HCT116 (cell line): ENCODE measurements at regions not wholly inside any gene's neighbourhood (a gene's known extent, or its start where the extent isn't known, plus 50 kb on each side); places are given as distances from the start of the nearest gene placed in this dataset.

Experiments
- ATAC-seq: fragments of 200-7000 bp; cut with Tn5 transposase; 2 replicates; pipeline ENCODE4 v1.9.1; 2020; ENCODE audit warnings: mild to moderate bottlenecking, moderate library complexity
- BruUV-seq: library from RNA; stranded (reverse); fragments of 400-500 nt; replicated peaks from 2 replicates; lab custom pipeline; 2021; lab: Mats Ljungman, UMichigan
- CTCF ChIA-PET: fragments of 300-600 bp; sonication (Branson Sonifier 250); formaldehyde crosslinking; loops from one replicate; lab custom pipeline; 2021; ENCODE audit warnings: antibody characterized with exemption; lab: Charles Lee
- POLR2A ChIA-PET: fragments of 300-600, 350-600 bp; sonication (Branson Sonifier 250); formaldehyde crosslinking; loops from one replicate; lab custom pipeline; 2021; ENCODE audit warnings: antibody characterized with exemption; lab: Charles Lee
- RAD21 ChIA-PET, 2 experiments: fragments of 300-600 bp; sonication (Branson Sonifier 250); formaldehyde crosslinking; loops; one replicate each; lab custom pipeline; 2023; ENCODE audit warnings: low total read pairs in 2 of 2; ENCODE audit not compliant: uncharacterized antibody in 2 of 2, unreplicated experiment in 2 of 2, low non-redundant PET in 1 of 2; lab: Charles Lee
- DNase-seq: peaks from one replicate; pipeline ENCODE4 v3.0.0-alpha.2; 2010; ENCODE audit warnings: low read depth, low spot score
- H2AFZ ChIP-seq: fragments of 200-600 bp; shearing (Covaris generic), sonication (generic); 2 replicates; pipeline ENCODE4 v1.6.1; 2017; ENCODE audit warnings: low read depth, mixed run types, mixed read lengths, antibody characterized with exemption, low read length; ENCODE audit not compliant: poor library complexity, severe bottlenecking
- H3K27ac ChIP-seq: 2 replicates; pipeline ENCODE4 v1.5.1; 2012; ENCODE audit warnings: low read depth, low read length
- H3K27me3 ChIP-seq: fragments of 200-600 bp; sonication (generic); 2 replicates; pipeline ENCODE4 v1.6.1; 2016; ENCODE audit warnings: mixed run types, low read length, mixed read lengths; ENCODE audit not compliant: insufficient read depth
- H3K36me3 ChIP-seq, 2 experiments: fragments of 200-500 bp in 1 of 2; fragments of 200-600 bp in 1 of 2; sonication (Bioruptor generic) in 1 of 2; sonication (generic) in 1 of 2; 2 replicates each; pipeline versions ENCODE4 v1.5.1 to v1.6.1; 2014 to 2016; ENCODE audit warnings: low read length in 2 of 2, inconsistent platforms in 1 of 2, mixed read lengths in 1 of 2, mixed run types in 1 of 2; ENCODE audit not compliant: insufficient read depth in 2 of 2, control insufficient read depth in 1 of 2
- H3K4me1 ChIP-seq, 2 experiments: fragments of 200-600 bp in 1 of 2; sonication (generic) in 1 of 2; 2 replicates each; pipeline versions ENCODE4 v1.5.1 to v1.6.1; 2012 to 2017; ENCODE audit warnings: low read length in 2 of 2, inconsistent platforms in 1 of 2, mild to moderate bottlenecking in 1 of 2, mixed read lengths in 1 of 2, mixed run types in 1 of 2, moderate library complexity in 1 of 2; ENCODE audit not compliant: insufficient read depth in 2 of 2, control insufficient read depth in 1 of 2
- H3K4me2 ChIP-seq: fragments of 200-600 bp; sonication (generic); 2 replicates; pipeline ENCODE4 v1.6.1; 2017; ENCODE audit warnings: mixed run types, low read length, mixed read lengths
- H3K4me3 ChIP-seq, 2 experiments: fragments of 200-600 bp in 1 of 2; sonication (generic) in 1 of 2; replicated peaks in 1 of 2; 2 replicates each; pipeline ENCODE4 v1.5.1; 2011 to 2016; ENCODE audit warnings: low read length in 2 of 2, control low read depth in 1 of 2, low read depth in 1 of 2, mild to moderate bottlenecking in 1 of 2, mixed read lengths in 1 of 2, mixed run types in 1 of 2
- H3K79me2 ChIP-seq: fragments of 200-600 bp; sonication (generic); 2 replicates; pipeline ENCODE4 v1.6.1; 2017; ENCODE audit warnings: mild to moderate bottlenecking, mixed run types, low read length, moderate library complexity, mixed read lengths; ENCODE audit not compliant: insufficient read depth
- H3K9ac ChIP-seq: fragments of 200-600 bp; sonication (generic); 2 replicates; pipeline ENCODE4 v1.6.1; 2016; ENCODE audit warnings: low read length, mixed read lengths
- H3K9me2 ChIP-seq: fragments of 200-600 bp; sonication (generic), shearing (Covaris generic); 2 replicates; pipeline ENCODE4 v1.6.1; 2017; ENCODE audit warnings: mixed run types, mild to moderate bottlenecking, moderate library complexity; ENCODE audit not compliant: insufficient read depth
- H3K9me3 ChIP-seq, 2 experiments: fragments of 200-500 bp in 1 of 2; fragments of 200-600 bp in 1 of 2; sonication (Bioruptor generic) in 1 of 2; sonication (generic) in 1 of 2; 2 replicates each; pipeline ENCODE4 v1.6.1; 2014 to 2017; ENCODE audit warnings: low read length in 2 of 2, mixed read lengths in 2 of 2, inconsistent platforms in 1 of 2, low read depth in 1 of 2, mild to moderate bottlenecking in 1 of 2, mixed run types in 1 of 2, moderate library complexity in 1 of 2; ENCODE audit not compliant: control insufficient read depth in 1 of 2, insufficient read depth in 1 of 2
- H4K20me1 ChIP-seq: fragments of 200-600 bp; sonication (generic), shearing (Covaris generic); 2 replicates; pipeline ENCODE4 v1.6.1; 2017; ENCODE audit warnings: mixed run types, mild to moderate bottlenecking, moderate library complexity; ENCODE audit not compliant: insufficient read depth
- ATF3 ChIP-seq: IDR thresholded peaks from 2 replicates; pipeline ENCODE4 v1.6.1; 2012
- EGR1 ChIP-seq: IDR thresholded peaks from 2 replicates; pipeline ENCODE4 v1.6.1; 2012; ENCODE audit warnings: low read depth
- ELF1 ChIP-seq: IDR thresholded peaks from 2 replicates; pipeline ENCODE4 v1.6.1; 2012; ENCODE audit warnings: low read depth, borderline replicate concordance
- EZH2 ChIP-seq: fragments of 200-600 bp; sonication (generic); IDR thresholded peaks from 2 replicates; pipeline ENCODE4 v1.6.1; 2017; ENCODE audit warnings: antibody characterized with exemption, mixed run types
- REST ChIP-seq: IDR thresholded peaks from 2 replicates; pipeline ENCODE4 v1.6.1; 2012; ENCODE audit warnings: low read depth
- SIN3A ChIP-seq: IDR thresholded peaks from 2 replicates; pipeline ENCODE4 v1.6.1; 2012; ENCODE audit warnings: low read depth
- intact Hi-C: fragments of 100-400 bp; cut with micrococcal nuclease; formaldehyde crosslinking; loops from 2 replicates; pipeline ENCODE4 v1.10.0; 2022

- Histone ChIP-seq H4K20me1 (no peaks in the 10 kb centered on the region), H3K36me3 (no peaks in the 10 kb centered on the region), H3K4me3 (no peak overlapping the region), H3K79me2 (no peaks in the 10 kb centered on the region), H3K4me1 (peaks cover 0 to 13% of the 10 kb centered on the region in 2 experiments; a peak in 2 of 4 replicates), H3K4me2 (no peak overlapping the region), H2AFZ (no peak overlapping the region), H3K27ac (no peak overlapping the region), H3K9me2 (no peaks in the 10 kb centered on the region), H3K9ac (no peak overlapping the region)
- intact Hi-C loops: no loop called here
- DNase-seq: no peak
- ChIA-PET CTCF (no interaction called here), POLR2A (no interaction called here), RAD21 (no interaction called here)
- TF ChIP-seq EZH2 (no peak), SIN3A (no peak), EGR1 (no peak), ELF1 (no peak)
- TF ChIP-seq, all 23 proteins: peak for 0
- no peak for ATAC-seq
- Histone ChIP-seq H3K9me3 (no peaks in the 10 kb centered on the region), H3K27me3 (no peaks in the 10 kb centered on the region)
- BruUV-seq: no TSS peak
These were observed 155.5 kb downstream of the SLC7A11 start for GRCh38 chr4:138086611-138087041.

- Histone ChIP-seq H2AFZ (no peak overlapping the region), H3K4me3 (no peak overlapping the region), H4K20me1 (no peaks in the 10 kb centered on the region), H3K27ac (no peak overlapping the region), H3K4me1 (peaks cover 0 to 9% of the 10 kb centered on the region in 2 experiments; a peak in 2 of 4 replicates), H3K9me2 (no peaks in the 10 kb centered on the region), H3K36me3 (no peaks in the 10 kb centered on the region), H3K9me3 (no peaks in the 10 kb centered on the region), H3K27me3 (no peaks in the 10 kb centered on the region), H3K4me2 (no peak overlapping the region), H3K79me2 (no peaks in the 10 kb centered on the region), H3K9ac (no peak overlapping the region)
- intact Hi-C loops: no loop called here
- ATAC-seq (no peak), DNase-seq (no peak)
- CTCF ChIA-PET: no interaction called here
- RAD21 ChIA-PET: no interaction called here
- TF ChIP-seq ELF1: no peak
- TF ChIP-seq ATF3: no peak
- TF ChIP-seq EGR1: no peak
- no peak for TF ChIP-seq REST
- BruUV-seq: no TSS peak
- POLR2A ChIA-PET: no interaction called here
These were observed 156.3 kb downstream of the SLC7A11 start for GRCh38 chr4:138085736-138086305.
